SU-DHL-6 (cell line): ENCODE measurements at regions not wholly inside any gene's neighbourhood (a gene's known extent, or its start where the extent isn't known, plus 50 kb on each side); places are given as distances from the start of the nearest gene placed in this dataset.

ENCODE experiments used
- H2AFZ ChIP-seq: fragments of 200-600 bp; sonication (generic); 2 replicates; pipeline ENCODE4 v1.6.1; 2014; ENCODE audit warnings: low read depth, mild to moderate bottlenecking, moderate library complexity, mixed read lengths, antibody characterized with exemption, low read length; ENCODE audit not compliant: severe bottlenecking
- H3F3A ChIP-seq: fragments of 200-600 bp; shearing (Covaris generic); 2 replicates; pipeline ENCODE4 v1.6.0; 2016; ENCODE audit warnings: antibody characterized with exemption, mild to moderate bottlenecking; ENCODE audit not compliant: insufficient read depth
- H3K27ac ChIP-seq: fragments of 200-600 bp; sonication (generic); 2 replicates; pipeline ENCODE4 v1.5.1; 2016; ENCODE audit warnings: low read depth, mild to moderate bottlenecking, low read length, moderate library complexity, mixed read lengths
- H3K27me3 ChIP-seq: fragments of 200-600 bp; sonication (generic), shearing (Covaris generic); 2 replicates; pipeline ENCODE4 v1.6.0; 2014; ENCODE audit warnings: mild to moderate bottlenecking, low read length
- H3K36me3 ChIP-seq: fragments of 200-600 bp; sonication (generic); 2 replicates; pipeline ENCODE4 v1.6.1; 2014; ENCODE audit warnings: mild to moderate bottlenecking, low read length, mixed read lengths
- H3K4me2 ChIP-seq: fragments of 300-600, 200-600 bp; shearing (Covaris generic), sonication (generic); 2 replicates; pipeline ENCODE4 v1.6.0; 2014; ENCODE audit warnings: low read length, low read depth, mild to moderate bottlenecking; ENCODE audit not compliant: poor library complexity, severe bottlenecking
- H3K4me3 ChIP-seq: fragments of 200-600 bp; sonication (generic); 2 replicates; pipeline ENCODE4 v1.5.1; 2014; ENCODE audit warnings: antibody characterized with exemption, low read length, mild to moderate bottlenecking, mixed read lengths; ENCODE audit not compliant: insufficient read depth, poor library complexity, severe bottlenecking
- H3K79me2 ChIP-seq: fragments of 200-600 bp; sonication (generic); 2 replicates; pipeline ENCODE4 v1.6.1; 2014; ENCODE audit warnings: mild to moderate bottlenecking, low read length, moderate library complexity; ENCODE audit not compliant: insufficient read depth
- H3K9ac ChIP-seq: fragments of 200-600 bp; sonication (generic); 2 replicates; pipeline ENCODE4 v1.7.0; 2014; ENCODE audit warnings: mild to moderate bottlenecking, low read length
- H3K9me2 ChIP-seq: fragments of 200-600 bp; sonication (generic); replicated peaks from 2 replicates; pipeline ENCODE4 v1.6.1; 2014; ENCODE audit warnings: low read length; ENCODE audit not compliant: insufficient read depth
- H3K9me3 ChIP-seq: fragments of 200-600 bp; sonication (generic); 2 replicates; pipeline ENCODE4 v1.6.1; 2014; ENCODE audit warnings: low read length, mixed read lengths; ENCODE audit not compliant: insufficient read depth
- H4K20me1 ChIP-seq: fragments of 200-600 bp; sonication (generic); 2 replicates; pipeline ENCODE4 v1.6.1; 2014; ENCODE audit warnings: low read depth, mild to moderate bottlenecking, antibody characterized with exemption, low read length, moderate library complexity, mixed read lengths
- EZH2phosphoT487 ChIP-seq: fragments of 200-600 bp; sonication (generic), shearing (Covaris generic); conservative IDR thresholded peaks from 2 replicates; pipeline ENCODE4 v1.6.1; 2018; ENCODE audit warnings: mild to moderate bottlenecking, antibody characterized with exemption, low read length, moderate library complexity, mixed read lengths
- TF ChIP-seq, protein P1 (sequence below): fragments of 200-600 bp; sonication (generic); IDR thresholded peaks from one replicate; pipeline ENCODE4 v1.5.1; 2017; ENCODE audit warnings: antibody characterized with exemption, mild to moderate bottlenecking, low read length, moderate library complexity; ENCODE audit not compliant: insufficient read depth, poor library complexity, severe bottlenecking

DNA sequence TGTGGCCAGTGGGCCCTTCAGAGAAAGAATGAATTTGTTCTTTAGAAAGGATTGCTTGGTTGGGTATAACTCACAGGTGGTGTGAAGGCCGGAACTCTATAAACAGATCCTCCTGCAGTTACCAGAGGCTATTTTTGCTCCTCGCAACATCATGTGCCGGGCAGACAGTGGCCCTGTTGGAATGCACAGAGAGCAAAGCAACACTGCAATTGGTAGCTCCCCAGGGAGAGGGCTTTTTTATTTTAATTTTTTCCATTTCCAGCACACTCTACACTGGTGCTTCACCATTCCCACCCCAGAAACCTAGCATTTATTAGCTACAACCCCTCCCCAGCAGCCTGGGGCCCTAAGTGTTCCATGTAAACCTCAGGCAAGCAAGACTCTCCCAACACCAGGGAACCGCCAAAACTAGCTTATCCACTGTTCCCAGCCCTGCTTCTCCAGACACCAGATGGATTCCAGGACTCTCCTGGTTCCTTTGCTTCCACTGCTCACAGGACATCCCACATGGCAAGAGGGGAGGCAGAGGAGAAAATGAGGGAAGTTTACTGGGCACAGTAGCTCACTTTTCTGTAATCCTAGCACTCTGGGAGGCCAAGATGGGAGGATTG, 75.1 kb upstream of the TMEM164 start:
- Histone ChIP-seq H3K9ac (no peak overlapping the region), H3F3A (no peaks in the 10 kb centered on the region), H3K4me2 (no peak overlapping the region), H4K20me1 (no peaks in the 10 kb centered on the region), H3K4me3 (no peak overlapping the region), H3K9me2 (no peaks in the 10 kb centered on the region), H3K36me3 (no peaks in the 10 kb centered on the region), H3K27me3 (no peaks in the 10 kb centered on the region), H3K9me3 (no peaks in the 10 kb centered on the region), H2AFZ (no peak overlapping the region), H3K27ac (no peak overlapping the region), H3K79me2 (no peaks in the 10 kb centered on the region)
- TF ChIP-seq, protein P1, sequence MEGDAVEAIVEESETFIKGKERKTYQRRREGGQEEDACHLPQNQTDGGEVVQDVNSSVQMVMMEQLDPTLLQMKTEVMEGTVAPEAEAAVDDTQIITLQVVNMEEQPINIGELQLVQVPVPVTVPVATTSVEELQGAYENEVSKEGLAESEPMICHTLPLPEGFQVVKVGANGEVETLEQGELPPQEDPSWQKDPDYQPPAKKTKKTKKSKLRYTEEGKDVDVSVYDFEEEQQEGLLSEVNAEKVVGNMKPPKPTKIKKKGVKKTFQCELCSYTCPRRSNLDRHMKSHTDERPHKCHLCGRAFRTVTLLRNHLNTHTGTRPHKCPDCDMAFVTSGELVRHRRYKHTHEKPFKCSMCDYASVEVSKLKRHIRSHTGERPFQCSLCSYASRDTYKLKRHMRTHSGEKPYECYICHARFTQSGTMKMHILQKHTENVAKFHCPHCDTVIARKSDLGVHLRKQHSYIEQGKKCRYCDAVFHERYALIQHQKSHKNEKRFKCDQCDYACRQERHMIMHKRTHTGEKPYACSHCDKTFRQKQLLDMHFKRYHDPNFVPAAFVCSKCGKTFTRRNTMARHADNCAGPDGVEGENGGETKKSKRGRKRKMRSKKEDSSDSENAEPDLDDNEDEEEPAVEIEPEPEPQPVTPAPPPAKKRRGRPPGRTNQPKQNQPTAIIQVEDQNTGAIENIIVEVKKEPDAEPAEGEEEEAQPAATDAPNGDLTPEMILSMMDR, result no peak
- no peak for TF ChIP-seq EZH2phosphoT487

DNA sequence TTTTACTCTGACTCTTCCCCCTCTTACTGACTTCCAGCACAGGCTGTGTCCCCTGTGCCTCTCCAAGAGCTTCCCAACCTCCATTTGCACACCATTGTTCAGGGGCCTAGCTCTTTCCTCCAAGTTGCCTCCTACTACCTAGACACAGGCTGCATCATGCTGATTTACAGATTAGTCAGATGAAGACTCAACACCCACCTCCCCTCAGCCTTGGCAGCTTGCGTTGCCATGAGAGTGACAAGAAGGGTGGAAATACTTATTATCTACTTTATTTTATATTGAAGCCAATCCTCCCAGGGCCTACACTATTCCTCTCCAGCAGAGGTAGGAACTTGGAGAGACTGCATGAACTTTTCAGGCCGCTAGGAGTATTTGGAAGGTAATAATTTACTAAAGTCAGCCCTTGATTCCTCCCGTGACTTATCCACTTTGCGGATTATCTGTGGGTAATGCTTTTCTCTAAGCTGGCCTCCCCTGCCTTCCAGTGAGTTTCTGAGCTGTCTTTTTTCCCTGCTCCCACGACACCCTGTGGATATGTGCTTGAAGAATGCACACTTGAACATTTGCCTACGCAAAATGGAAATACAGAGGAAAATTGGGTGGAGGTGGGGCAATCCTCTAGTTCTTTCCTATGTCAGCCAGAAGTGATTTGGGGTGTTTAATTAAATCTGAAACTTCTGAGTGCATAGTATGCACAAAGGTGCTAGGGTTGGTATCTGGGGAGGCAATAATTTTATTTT, 74.1 kb upstream of the TMEM164 start:
- Histone ChIP-seq H2AFZ (no peak overlapping the region), H3K79me2 (no peaks in the 10 kb centered on the region), H3F3A (no peaks in the 10 kb centered on the region), H4K20me1 (no peaks in the 10 kb centered on the region), H3K9me3 (no peaks in the 10 kb centered on the region), H3K9ac (no peak overlapping the region), H3K27me3 (no peaks in the 10 kb centered on the region), H3K27ac (no peak overlapping the region), H3K4me2 (no peak overlapping the region), H3K36me3 (no peaks in the 10 kb centered on the region), H3K9me2 (no peaks in the 10 kb centered on the region), H3K4me3 (no peak overlapping the region)
- TF ChIP-seq, protein P1, result no peak
- no peak for TF ChIP-seq EZH2phosphoT487

DNA sequence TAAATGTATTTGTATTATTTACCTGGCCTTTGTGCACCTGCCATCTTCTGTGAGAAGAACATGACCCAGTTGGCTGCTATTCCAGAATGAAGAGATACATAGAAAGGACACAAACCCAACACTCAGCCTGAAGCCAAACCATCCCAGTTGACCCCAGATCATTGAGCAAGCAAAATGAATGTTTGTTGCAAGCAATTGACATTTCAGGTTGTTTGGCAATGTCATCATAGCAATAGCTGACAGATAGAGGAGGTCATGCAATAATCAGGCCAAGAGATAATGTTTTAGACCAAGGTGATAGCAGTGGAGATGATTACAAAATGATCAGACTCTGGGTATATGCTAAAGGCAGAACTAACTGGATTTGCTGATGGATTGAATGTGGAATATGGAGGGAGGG, 71.2 kb upstream of the TMEM164 start:
- Histone ChIP-seq H3K4me3 (no peak overlapping the region), H3K4me2 (no peak overlapping the region), H3K9me2 (no peaks in the 10 kb centered on the region), H3K9me3 (no peaks in the 10 kb centered on the region), H3K9ac (no peak overlapping the region), H3K27me3 (no peaks in the 10 kb centered on the region), H3K79me2 (no peaks in the 10 kb centered on the region), H3K27ac (no peak overlapping the region), H2AFZ (no peak overlapping the region), H3F3A (no peaks in the 10 kb centered on the region), H4K20me1 (no peaks in the 10 kb centered on the region), H3K36me3 (no peaks in the 10 kb centered on the region)
- TF ChIP-seq EZH2phosphoT487, result no peak
- TF ChIP-seq, protein P1, result no peak
